GM18519 (cell line): ENCODE measurements at regions not wholly inside any gene's neighbourhood (a gene's known extent, or its start where the extent isn't known, plus 50 kb on each side); places are given as distances from the start of the nearest gene placed in this dataset.

ENCODE experiments used
- ATAC-seq: cut with Tn5 transposase; IDR thresholded peaks from one replicate; pipeline ENCODE4 v1.9.1; 2021; ENCODE audit warnings: mild to moderate bottlenecking, moderate library complexity; ENCODE audit not compliant: unreplicated experiment, low FRiP score

GRCh38 chr1:102084771-102085535 is 88.2 kb upstream of the OLFM3 start:
- ATAC-seq, result no peak

DNA sequence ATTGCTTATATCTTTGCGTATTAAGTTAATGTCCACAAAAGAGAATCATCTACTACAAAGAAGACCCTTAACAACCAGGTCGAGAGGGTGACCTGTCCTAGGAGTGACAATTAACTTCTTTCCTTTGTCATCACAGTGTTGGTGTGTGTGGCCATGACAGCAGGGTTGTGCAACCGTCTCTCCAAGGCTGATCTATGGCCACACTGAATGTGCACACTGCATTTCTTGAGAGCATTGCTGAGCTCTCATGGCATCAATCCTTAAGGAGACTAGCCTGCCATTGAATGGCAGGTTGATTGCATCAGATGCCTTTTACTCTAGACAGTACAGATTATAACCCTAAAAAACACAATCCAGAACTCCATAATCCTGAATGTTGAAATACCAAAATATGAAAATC is 86.5 kb upstream of the OLFM3 start:
- no peak for ATAC-seq

- ATAC-seq, result no peak
These were observed 78.1 kb upstream of the OLFM3 start for GRCh38 chr1:102074874-102075273.

DNA sequence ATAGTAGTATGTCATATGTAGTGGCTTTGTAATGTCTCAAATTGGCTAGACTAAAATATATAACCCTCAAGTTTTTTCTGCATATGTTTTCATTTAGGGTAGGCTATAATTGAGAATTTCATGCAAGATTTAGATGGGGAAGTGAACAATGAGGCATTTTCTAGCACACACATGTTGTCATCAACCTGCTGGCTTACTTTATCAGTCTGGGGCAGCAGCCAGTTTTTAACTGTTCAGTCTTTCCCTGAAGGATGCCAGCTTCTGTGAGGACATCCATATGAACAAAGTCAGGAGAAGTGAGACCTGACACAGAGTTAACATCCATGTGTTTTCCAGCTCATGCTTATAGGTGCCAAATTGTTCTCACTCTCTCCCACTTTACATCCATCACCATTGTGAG is 74.7 kb upstream of the OLFM3 start:
- ATAC-seq, result no peak

GRCh38 chr1:102050556-102050955 is 53.8 kb upstream of the OLFM3 start:
- ATAC-seq, result no peak

DNA sequence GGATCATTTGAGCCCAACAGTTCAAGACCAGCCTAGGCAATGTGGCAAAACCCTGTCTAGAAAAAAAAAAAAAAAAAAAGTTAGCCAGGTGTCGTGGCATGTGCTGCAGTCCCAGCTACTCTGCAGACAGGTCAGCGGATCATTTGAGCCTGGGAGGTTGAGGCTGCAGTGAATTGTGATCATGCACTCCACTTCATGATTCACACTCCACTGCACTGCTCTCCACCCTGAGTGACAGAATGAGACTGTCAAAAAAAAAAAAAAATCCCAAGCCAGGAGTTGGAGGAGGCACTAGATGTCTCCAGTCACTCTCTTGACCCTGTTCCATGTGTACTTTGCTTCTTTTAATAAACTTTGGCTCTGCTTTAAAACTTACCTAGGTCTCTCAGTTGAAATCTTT is 51.0 kb upstream of the OLFM3 start:
- no peak for ATAC-seq
